ENCODE measurements at regions not wholly inside any gene's neighbourhood (a gene's known extent, or its start where the extent isn't known, plus 50 kb on each side); places are given as distances from the start of the nearest gene placed in this dataset.

- DNase-seq = no peak
- Histone ChIP-seq H3K4me3 (ENCODE audit: low read length) (no peak overlapping the region), H3K9ac (ENCODE audit: low read length) (no peak overlapping the region), H3K4me2 (ENCODE audit: low read depth, low read length) (no peak overlapping the region), H3K9me3 (replicated peaks; ENCODE audit: insufficient read depth, low read length) (no peaks in the 10 kb centered on the region), H3F3A (ENCODE audit: insufficient read depth, low read length) (no peaks in the 10 kb centered on the region), H4K20me1 (ENCODE audit: insufficient read depth, low read length) (no peaks in the 10 kb centered on the region), H3K4me1 (ENCODE audit: low read length) (no peaks in the 10 kb centered on the region), H3K27ac (ENCODE audit: low read length) (no peak overlapping the region), H3K36me3 (replicated peaks; ENCODE audit: insufficient read depth, low read length) (no peaks in the 10 kb centered on the region), H2AFZ (ENCODE audit: low read length) (no peak overlapping the region), H3K27me3 (replicated peaks; ENCODE audit: insufficient read depth, low read length) (no peaks in the 10 kb centered on the region), H3K79me2 (ENCODE audit: low read length) (no peaks in the 10 kb centered on the region), H3K9me2 (replicated peaks; ENCODE audit: insufficient read depth, low read length) (no peaks in the 10 kb centered on the region)
- TF ChIP-seq EZH2 (optimal IDR thresholded peaks at IDR 0.05; ENCODE audit: low read depth, low read length) (no peak), CTCF (IDR thresholded peaks at IDR 0.05; ENCODE audit: low read length) (no peak)
Measured at GRCh38 chr6:67735623-67736022, 899.5 kb upstream of the ADGRB3 start.

GRCh38 chr6:67722861-67723261 lies 912.2 kb upstream of the ADGRB3 start:
- H3K4me3 ChIP-seq (ENCODE audit: low read length) = no peak overlapping the region
- H3K9me2 ChIP-seq (replicated peaks; ENCODE audit: insufficient read depth, low read length) = no peaks in the 10 kb centered on the region
- no peak overlapping the region for H3K9ac ChIP-seq (ENCODE audit: low read length)
- H3K36me3 ChIP-seq (replicated peaks; ENCODE audit: insufficient read depth, low read length) = no peaks in the 10 kb centered on the region
- H3K79me2 ChIP-seq (ENCODE audit: low read length) = no peaks in the 10 kb centered on the region
- no peaks in the 10 kb centered on the region for H3K9me3 ChIP-seq (replicated peaks; ENCODE audit: insufficient read depth, low read length)
- H2AFZ ChIP-seq (ENCODE audit: low read length) = no peak overlapping the region
- no peak overlapping the region for H3K4me2 ChIP-seq (ENCODE audit: low read depth, low read length)
- H3K27me3 ChIP-seq (replicated peaks; ENCODE audit: insufficient read depth, low read length) = no peaks in the 10 kb centered on the region
- TF ChIP-seq EZH2phosphoT487 (IDR thresholded peaks at IDR 0.05; ENCODE audit: low read length) (no peak), EZH2 (optimal IDR thresholded peaks at IDR 0.05; ENCODE audit: low read depth, low read length) (no peak), CTCF (IDR thresholded peaks at IDR 0.05; ENCODE audit: low read length) (no peak)
- no peak for DNase-seq
- no peak overlapping the region for H3K27ac ChIP-seq (ENCODE audit: low read length)
- H4K20me1 ChIP-seq (ENCODE audit: insufficient read depth, low read length) = no peaks in the 10 kb centered on the region
- H3K4me1 ChIP-seq (ENCODE audit: low read length) = no peaks in the 10 kb centered on the region
- H3F3A ChIP-seq (ENCODE audit: insufficient read depth, low read length) = no peaks in the 10 kb centered on the region

GRCh38 chr6:67717281-67717680 lies 917.8 kb upstream of the ADGRB3 start:
- Histone ChIP-seq H3K4me3 (ENCODE audit: low read length) (no peak overlapping the region), H3K27me3 (replicated peaks; ENCODE audit: insufficient read depth, low read length) (no peaks in the 10 kb centered on the region), H3K9ac (ENCODE audit: low read length) (no peak overlapping the region), H3K4me2 (ENCODE audit: low read depth, low read length) (no peak overlapping the region), H3K36me3 (replicated peaks; ENCODE audit: insufficient read depth, low read length) (no peaks in the 10 kb centered on the region), H2AFZ (ENCODE audit: low read length) (no peak overlapping the region), H3K9me3 (replicated peaks; ENCODE audit: insufficient read depth, low read length) (no peaks in the 10 kb centered on the region), H3K4me1 (ENCODE audit: low read length) (no peaks in the 10 kb centered on the region), H3K9me2 (replicated peaks; ENCODE audit: insufficient read depth, low read length) (no peaks in the 10 kb centered on the region), H3F3A (ENCODE audit: insufficient read depth, low read length) (no peaks in the 10 kb centered on the region), H4K20me1 (ENCODE audit: insufficient read depth, low read length) (no peaks in the 10 kb centered on the region), H3K27ac (ENCODE audit: low read length) (no peak overlapping the region), H3K79me2 (ENCODE audit: low read length) (no peaks in the 10 kb centered on the region)
- DNase-seq = no peak
- no peak for TF ChIP-seq CTCF (IDR thresholded peaks at IDR 0.05; ENCODE audit: low read length)
- no peak for TF ChIP-seq EZH2phosphoT487 (IDR thresholded peaks at IDR 0.05; ENCODE audit: low read length)
- TF ChIP-seq EZH2 (optimal IDR thresholded peaks at IDR 0.05; ENCODE audit: low read depth, low read length) = no peak
